ENCODE measurements at regions not wholly inside any gene's neighbourhood (a gene's known extent, or its start where the extent isn't known, plus 50 kb on each side); places are given as distances from the start of the nearest gene placed in this dataset.

DNA sequence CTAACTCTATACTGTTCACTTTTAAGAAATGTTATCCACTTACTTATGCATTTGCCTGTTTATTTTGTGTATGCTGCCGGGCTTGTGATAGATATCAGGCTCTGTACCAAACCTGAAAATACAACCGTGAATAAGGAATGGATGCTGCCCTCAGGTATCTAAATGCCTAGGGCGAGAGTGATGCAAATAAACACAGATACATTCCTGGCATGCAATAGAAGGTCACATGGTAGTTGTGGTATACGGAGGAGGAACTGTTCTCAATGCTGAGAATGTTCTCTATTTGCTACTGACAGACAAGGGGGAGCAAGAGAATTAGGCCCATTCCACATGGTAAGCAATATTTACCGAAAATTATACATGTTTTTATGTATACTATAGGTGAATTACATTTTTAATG is 227.8 kb downstream of the ICE1 start:
- Histone ChIP-seq H3K27me3 (no peaks in the 10 kb centered on the region), H3K4me1 (peaks cover 0 to 3% of the 10 kb centered on the region in 2 donors), H3K4me3 (no peak overlapping the region), H3K9me3 (no peaks in the 10 kb centered on the region), H3K36me3 (no peaks in the 10 kb centered on the region), H3K27ac (no peak overlapping the region)
- TF ChIP-seq, protein P1, sequence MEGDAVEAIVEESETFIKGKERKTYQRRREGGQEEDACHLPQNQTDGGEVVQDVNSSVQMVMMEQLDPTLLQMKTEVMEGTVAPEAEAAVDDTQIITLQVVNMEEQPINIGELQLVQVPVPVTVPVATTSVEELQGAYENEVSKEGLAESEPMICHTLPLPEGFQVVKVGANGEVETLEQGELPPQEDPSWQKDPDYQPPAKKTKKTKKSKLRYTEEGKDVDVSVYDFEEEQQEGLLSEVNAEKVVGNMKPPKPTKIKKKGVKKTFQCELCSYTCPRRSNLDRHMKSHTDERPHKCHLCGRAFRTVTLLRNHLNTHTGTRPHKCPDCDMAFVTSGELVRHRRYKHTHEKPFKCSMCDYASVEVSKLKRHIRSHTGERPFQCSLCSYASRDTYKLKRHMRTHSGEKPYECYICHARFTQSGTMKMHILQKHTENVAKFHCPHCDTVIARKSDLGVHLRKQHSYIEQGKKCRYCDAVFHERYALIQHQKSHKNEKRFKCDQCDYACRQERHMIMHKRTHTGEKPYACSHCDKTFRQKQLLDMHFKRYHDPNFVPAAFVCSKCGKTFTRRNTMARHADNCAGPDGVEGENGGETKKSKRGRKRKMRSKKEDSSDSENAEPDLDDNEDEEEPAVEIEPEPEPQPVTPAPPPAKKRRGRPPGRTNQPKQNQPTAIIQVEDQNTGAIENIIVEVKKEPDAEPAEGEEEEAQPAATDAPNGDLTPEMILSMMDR (IDR thresholded peaks at IDR 0.05) = no peak
- DNase-seq (ENCODE audit: low spot score) = no peak

DNA sequence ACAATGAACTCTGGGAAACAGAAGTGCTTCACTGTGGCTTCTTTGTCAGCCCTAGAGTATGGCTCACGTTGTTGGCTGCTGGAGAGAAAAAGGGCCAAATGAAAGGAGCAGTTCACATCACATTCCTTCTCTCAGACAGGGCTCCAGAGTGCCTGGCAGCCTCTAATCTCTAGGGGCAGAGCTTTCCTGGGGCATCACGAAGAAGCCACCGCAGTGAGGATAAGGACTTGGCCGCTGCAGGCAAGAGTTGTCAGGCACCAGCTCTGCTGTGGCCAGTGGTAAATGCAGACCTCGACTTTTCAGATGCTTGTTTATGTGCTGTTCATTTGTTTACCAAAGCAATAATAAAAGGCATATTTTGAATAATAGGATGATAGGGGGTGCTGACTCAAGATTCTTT is 227.2 kb downstream of the ICE1 start:
- Histone ChIP-seq H3K4me3 (no peak overlapping the region), H3K27ac (no peak overlapping the region), H3K9me3 (no peaks in the 10 kb centered on the region), H3K4me1 (peaks cover 0 to 3% of the 10 kb centered on the region in 2 donors), H3K36me3 (no peaks in the 10 kb centered on the region), H3K27me3 (no peaks in the 10 kb centered on the region)
- no peak for DNase-seq (ENCODE audit: low spot score)
- TF ChIP-seq, protein P1 (IDR thresholded peaks at IDR 0.05) = no peak

DNA sequence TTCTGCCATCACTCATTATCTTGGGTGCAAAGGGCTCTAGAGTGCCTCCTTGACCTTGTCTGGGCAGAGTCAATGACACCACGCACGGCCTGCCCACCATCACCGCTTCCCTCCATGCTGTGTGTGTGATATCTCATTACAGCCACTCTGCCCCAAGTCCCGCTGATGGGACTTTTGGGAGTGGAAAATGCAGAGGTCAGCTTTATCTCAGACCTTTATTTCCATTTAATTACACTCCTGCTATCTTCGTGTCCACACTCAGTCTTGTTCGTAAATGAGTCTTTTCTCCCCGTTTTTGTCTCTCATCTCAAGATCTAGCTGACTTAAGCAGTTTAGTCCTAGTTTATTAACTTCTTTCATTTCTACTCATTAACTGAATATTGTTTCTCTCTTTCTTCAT is 226.2 kb downstream of the ICE1 start:
- DNase-seq (ENCODE audit: low spot score) = no peak
- no peak overlapping the region for H3K27ac ChIP-seq
- TF ChIP-seq, protein P1 (IDR thresholded peaks at IDR 0.05) = no peak
- H3K4me1 ChIP-seq = peaks cover 0 to 11% of the 10 kb centered on the region in 2 donors
- no peak overlapping the region for H3K4me3 ChIP-seq
- H3K36me3 ChIP-seq = no peaks in the 10 kb centered on the region
- no peaks in the 10 kb centered on the region for H3K9me3 ChIP-seq
- H3K27me3 ChIP-seq = no peaks in the 10 kb centered on the region

DNA sequence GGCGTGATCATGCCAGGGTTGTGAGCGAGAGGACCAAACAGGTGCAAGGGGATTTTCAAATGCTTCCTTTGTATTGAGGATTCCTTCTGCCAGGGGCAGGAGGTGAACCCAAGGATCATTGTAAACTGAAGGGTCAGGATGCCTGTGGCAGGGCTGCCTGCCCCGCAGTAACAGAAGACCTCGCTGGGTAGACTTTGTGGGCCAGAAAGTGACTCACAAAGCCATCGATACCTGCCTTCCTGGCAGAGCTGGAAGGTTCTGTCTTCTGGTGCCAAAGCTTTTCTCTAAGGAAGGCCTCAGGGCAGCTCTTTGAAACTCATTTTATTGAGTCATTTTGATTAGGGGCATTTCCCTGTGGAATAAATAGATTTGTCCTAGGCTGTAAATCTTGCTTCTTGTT is 223.4 kb downstream of the ICE1 start:
- H3K4me1 ChIP-seq = peaks cover 0 to 11% of the 10 kb centered on the region in 2 donors
- H3K27ac ChIP-seq = no peak overlapping the region
- no peak overlapping the region for H3K4me3 ChIP-seq
- no peaks in the 10 kb centered on the region for H3K9me3 ChIP-seq
- H3K27me3 ChIP-seq = no peaks in the 10 kb centered on the region
- DNase-seq (ENCODE audit: low spot score) = no peak
- no peaks in the 10 kb centered on the region for H3K36me3 ChIP-seq
- TF ChIP-seq, protein P1 (IDR thresholded peaks at IDR 0.05) = no peak

DNA sequence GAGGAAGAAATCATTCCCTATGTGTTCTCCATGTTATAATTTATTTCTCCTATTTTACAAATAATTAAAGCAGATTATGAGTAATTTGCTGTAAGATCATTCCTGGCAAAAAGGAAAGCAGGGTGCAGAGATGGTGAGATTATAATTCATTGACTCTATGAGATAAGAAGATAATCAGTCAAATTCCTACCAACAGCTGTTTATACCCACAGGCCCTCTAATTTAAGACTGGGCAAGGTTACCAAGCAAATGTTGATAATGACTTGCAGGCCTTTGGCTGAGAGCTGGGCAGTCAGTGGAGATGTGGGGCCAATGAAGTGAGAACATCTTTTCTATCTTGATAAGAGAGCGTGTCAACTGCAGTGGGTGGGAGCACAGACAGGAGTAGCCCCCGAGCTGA is 222.7 kb downstream of the ICE1 start:
- H3K4me3 ChIP-seq = no peak overlapping the region
- H3K27ac ChIP-seq = no peak overlapping the region
- H3K36me3 ChIP-seq = no peaks in the 10 kb centered on the region
- DNase-seq (ENCODE audit: low spot score) = no peak
- no peaks in the 10 kb centered on the region for H3K27me3 ChIP-seq
- TF ChIP-seq, protein P1 (IDR thresholded peaks at IDR 0.05) = no peak
- H3K9me3 ChIP-seq = no peaks in the 10 kb centered on the region
- H3K4me1 ChIP-seq = peaks cover 0 to 11% of the 10 kb centered on the region in 2 donors

DNA sequence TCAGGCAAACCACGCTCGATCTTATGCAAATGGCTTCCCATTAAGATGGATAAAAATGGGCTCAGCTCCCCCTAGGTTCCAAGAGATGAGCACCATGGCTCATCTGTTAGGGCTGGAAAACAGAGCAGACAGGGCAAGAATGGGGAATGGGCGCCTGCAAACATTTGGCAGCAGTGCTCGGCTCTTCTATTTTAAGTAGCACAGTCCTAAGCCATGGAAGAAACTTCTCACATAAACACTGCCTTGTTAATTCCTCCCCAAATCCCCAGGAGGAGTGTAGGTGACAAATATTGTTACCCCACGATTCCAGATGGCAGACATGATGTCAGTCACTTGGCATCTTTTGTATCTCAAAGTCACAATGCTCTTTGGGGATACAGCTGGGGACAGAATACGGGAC is 221.8 kb downstream of the ICE1 start:
- no peak overlapping the region for H3K4me3 ChIP-seq
- no peaks in the 10 kb centered on the region for H3K9me3 ChIP-seq
- no peaks in the 10 kb centered on the region for H3K27me3 ChIP-seq
- no peak overlapping the region for H3K27ac ChIP-seq
- DNase-seq (ENCODE audit: low spot score) = no peak
- TF ChIP-seq, protein P1 (IDR thresholded peaks at IDR 0.05) = no peak
- no peaks in the 10 kb centered on the region for H3K36me3 ChIP-seq
- peaks cover 0 to 8% of the 10 kb centered on the region in 2 donors for H3K4me1 ChIP-seq

All from right atrium auricular region (tissue), 2 donors.